ENCODE measurements at regions not wholly inside any gene's neighbourhood (a gene's known extent, or its start where the extent isn't known, plus 50 kb on each side); places are given as distances from the start of the nearest gene placed in this dataset.

GRCh38 chr14:62118871-62119270 lies 356.7 kb downstream of the SNAPC1 start:
- 69% methylated on average over 6 of the region's 6 CpGs for WGBS (ENCODE audit: low lambda C conversion rate, missing lambda C conversion rate)
- H3K36me3 ChIP-seq (replicated peaks; ENCODE audit: insufficient read depth, low read depth): no peaks in the 10 kb centered on the region
- no peak overlapping the region for H3K27ac ChIP-seq
- no peak overlapping the region for H2AFZ ChIP-seq
- H3K9me2 ChIP-seq (replicated peaks; ENCODE audit: insufficient read depth): no peaks in the 10 kb centered on the region
- TF ChIP-seq CTCF (IDR thresholded peaks at IDR 0.05; ENCODE audit: poor library complexity): no peak
- TF ChIP-seq EZH2phosphoT487 (IDR thresholded peaks at IDR 0.05; ENCODE audit: low read depth, severe bottlenecking, unreplicated experiment): no peak
- no peak for TF ChIP-seq EZH2 (IDR thresholded peaks at IDR 0.05; ENCODE audit: borderline replicate concordance)
- no peak overlapping the region for H3K4me2 ChIP-seq
- no peaks in the 10 kb centered on the region for H3K79me2 ChIP-seq
- H3K4me1 ChIP-seq (ENCODE audit: insufficient read depth): no peaks in the 10 kb centered on the region
- DNase-seq (ENCODE audit: low spot score): no peak
- no peaks in the 10 kb centered on the region for H4K20me1 ChIP-seq (ENCODE audit: insufficient read depth, poor library complexity, severe bottlenecking)
- H3K27me3 ChIP-seq: peaks cover 53% of the 10 kb centered on the region
- H3K4me3 ChIP-seq: no peak overlapping the region
- H3K9me3 ChIP-seq (ENCODE audit: low read depth): no peaks in the 10 kb centered on the region

GRCh38 chr14:62123961-62124360 lies 361.7 kb downstream of the SNAPC1 start:
- H3K4me1 ChIP-seq (ENCODE audit: insufficient read depth): no peaks in the 10 kb centered on the region
- H2AFZ ChIP-seq: no peak overlapping the region
- H3K9me3 ChIP-seq (ENCODE audit: low read depth): no peaks in the 10 kb centered on the region
- H3K27me3 ChIP-seq: peaks cover 18% of the 10 kb centered on the region
- H3K4me2 ChIP-seq: no peak overlapping the region
- no peak overlapping the region for H3K4me3 ChIP-seq
- DNase-seq (ENCODE audit: low spot score): no peak
- no peaks in the 10 kb centered on the region for H3K36me3 ChIP-seq (replicated peaks; ENCODE audit: insufficient read depth, low read depth)
- no peaks in the 10 kb centered on the region for H3K79me2 ChIP-seq
- TF ChIP-seq CTCF (IDR thresholded peaks at IDR 0.05; ENCODE audit: poor library complexity): no peak
- H3K27ac ChIP-seq: no peak overlapping the region
- no peaks in the 10 kb centered on the region for H3K9me2 ChIP-seq (replicated peaks; ENCODE audit: insufficient read depth)
- 93% methylated on average over 2 of the region's 2 CpGs for WGBS (ENCODE audit: low lambda C conversion rate, missing lambda C conversion rate)
- no peaks in the 10 kb centered on the region for H4K20me1 ChIP-seq (ENCODE audit: insufficient read depth, poor library complexity, severe bottlenecking)

- Histone ChIP-seq H3K9me3 (ENCODE audit: low read depth) (no peaks in the 10 kb centered on the region), H3K4me1 (ENCODE audit: insufficient read depth) (no peaks in the 10 kb centered on the region), H3K4me3 (no peak overlapping the region), H3K9me2 (replicated peaks; ENCODE audit: insufficient read depth) (no peaks in the 10 kb centered on the region), H3K36me3 (replicated peaks; ENCODE audit: insufficient read depth, low read depth) (no peaks in the 10 kb centered on the region), H3K4me2 (no peak overlapping the region), H3K79me2 (no peaks in the 10 kb centered on the region), H3K27me3 (peaks cover 9% of the 10 kb centered on the region), H3K27ac (no peak overlapping the region), H4K20me1 (ENCODE audit: insufficient read depth, poor library complexity, severe bottlenecking) (no peaks in the 10 kb centered on the region), H2AFZ (no peak overlapping the region)
- TF ChIP-seq EZH2phosphoT487 (IDR thresholded peaks at IDR 0.05; ENCODE audit: low read depth, severe bottlenecking, unreplicated experiment) (no peak), CTCF (IDR thresholded peaks at IDR 0.05; ENCODE audit: poor library complexity) (no peak), EZH2 (IDR thresholded peaks at IDR 0.05; ENCODE audit: borderline replicate concordance) (no peak)
- DNase-seq (ENCODE audit: low spot score): no peak
These were observed 363.6 kb downstream of the SNAPC1 start for GRCh38 chr14:62125793-62126192.

- Histone ChIP-seq H3K9me2 (replicated peaks; ENCODE audit: insufficient read depth) (no peaks in the 10 kb centered on the region), H3K79me2 (no peaks in the 10 kb centered on the region), H2AFZ (no peak overlapping the region), H3K27ac (no peak overlapping the region), H3K4me3 (no peak overlapping the region), H3K27me3 (peaks cover 10% of the 10 kb centered on the region), H3K4me1 (ENCODE audit: insufficient read depth) (no peaks in the 10 kb centered on the region), H3K9me3 (ENCODE audit: low read depth) (no peaks in the 10 kb centered on the region), H3K4me2 (no peak overlapping the region), H4K20me1 (ENCODE audit: insufficient read depth, poor library complexity, severe bottlenecking) (no peaks in the 10 kb centered on the region), H3K36me3 (replicated peaks; ENCODE audit: insufficient read depth, low read depth) (no peaks in the 10 kb centered on the region)
- 14% methylated on average over 7 of the region's 7 CpGs for WGBS (ENCODE audit: low lambda C conversion rate, missing lambda C conversion rate)
- DNase-seq (ENCODE audit: low spot score): peak; percentile 61
- no peak for TF ChIP-seq EZH2 (IDR thresholded peaks at IDR 0.05; ENCODE audit: borderline replicate concordance)
- peak; percentile 81 for TF ChIP-seq CTCF (IDR thresholded peaks at IDR 0.05; ENCODE audit: poor library complexity)
These were observed 364.8 kb downstream of the SNAPC1 start for GRCh38 chr14:62126879-62127478.

Measured in hepatocyte (in vitro differentiated cells).